H9 (cell line): ENCODE measurements at regions not wholly inside any gene's neighbourhood (a gene's known extent, or its start where the extent isn't known, plus 50 kb on each side); places are given as distances from the start of the nearest gene placed in this dataset.

ENCODE experiments used
- DNase-seq: peaks from one replicate; pipeline ENCODE4 v3.0.0-alpha.2; 2017
- H2AFZ ChIP-seq: one replicate; pipeline ENCODE4 v1.6.1; 2013; ENCODE audit warnings: mild to moderate bottlenecking, low read length, control low read depth, moderate library complexity
- H2AK5ac ChIP-seq: 2 replicates; pipeline ENCODE4 v1.6.1; 2013; ENCODE audit warnings: low read length, control low read depth, mixed read lengths; ENCODE audit not compliant: insufficient read length
- H2BK120ac ChIP-seq: one replicate; pipeline ENCODE4 v1.6.1; 2013; ENCODE audit warnings: low read depth, mild to moderate bottlenecking, low read length, control low read depth, inconsistent platforms; ENCODE audit not compliant: poor library complexity, severe bottlenecking
- H2BK12ac ChIP-seq: 2 replicates; pipeline ENCODE4 v1.6.1; 2013; ENCODE audit warnings: low read length, control low read depth, mixed read lengths, low read depth; ENCODE audit not compliant: insufficient read length
- H2BK15ac ChIP-seq: 2 replicates; pipeline ENCODE4 v1.6.1; 2013; ENCODE audit warnings: low read depth, low read length, control low read depth
- H2BK20ac ChIP-seq: one replicate; pipeline ENCODE4 v1.6.1; 2013; ENCODE audit warnings: low read depth, mild to moderate bottlenecking, low read length, control low read depth, inconsistent platforms; ENCODE audit not compliant: poor library complexity, severe bottlenecking
- H2BK5ac ChIP-seq: 2 replicates; pipeline ENCODE4 v1.6.1; 2013; ENCODE audit warnings: low read length, control low read depth, mixed read lengths; ENCODE audit not compliant: insufficient read length
- H3K14ac ChIP-seq: 2 replicates; pipeline ENCODE4 v1.6.1; 2013; ENCODE audit warnings: low read length, control low read depth; ENCODE audit not compliant: insufficient read depth
- H3K18ac ChIP-seq: 2 replicates; pipeline ENCODE4 v1.6.1; 2013; ENCODE audit warnings: low read depth, mild to moderate bottlenecking, mixed read lengths, low read length, control low read depth; ENCODE audit not compliant: insufficient read length
- H3K23ac ChIP-seq: 2 replicates; pipeline ENCODE4 v1.6.1; 2013; ENCODE audit warnings: low read length, control low read depth, mixed read lengths, low read depth; ENCODE audit not compliant: insufficient read length
- H3K23me2 ChIP-seq: 2 replicates; pipeline ENCODE4 v1.6.1; 2013; ENCODE audit warnings: low read depth, mild to moderate bottlenecking, mixed read lengths, low read length, control low read depth; ENCODE audit not compliant: insufficient read length, poor library complexity, severe bottlenecking
- H3K27ac ChIP-seq: 2 replicates; pipeline ENCODE4 v1.5.1; 2013; ENCODE audit warnings: low read length, control low read depth, mixed read lengths, low read depth; ENCODE audit not compliant: insufficient read length
- H3K27me3 ChIP-seq: 2 replicates; pipeline ENCODE4 v1.6.1; 2013; ENCODE audit warnings: low read length, control low read depth, inconsistent platforms; ENCODE audit not compliant: insufficient read depth
- H3K4ac ChIP-seq: 2 replicates; pipeline ENCODE4 v1.6.1; 2013; ENCODE audit warnings: low read depth, mild to moderate bottlenecking, control low read depth, inconsistent platforms, low read length, moderate library complexity
- H3K4me1 ChIP-seq: 2 replicates; pipeline ENCODE4 v1.6.1; 2013; ENCODE audit warnings: low read length, control low read depth, inconsistent platforms; ENCODE audit not compliant: insufficient read depth
- H3K4me2 ChIP-seq: 2 replicates; pipeline ENCODE4 v1.6.1; 2013; ENCODE audit warnings: low read length, control low read depth, mixed read lengths; ENCODE audit not compliant: insufficient read length, insufficient read depth
- H3K56ac ChIP-seq: 2 replicates; pipeline ENCODE4 v1.6.1; 2013; ENCODE audit warnings: low read depth, mild to moderate bottlenecking, mixed read lengths, low read length, control low read depth; ENCODE audit not compliant: insufficient read length
- H3K79me1 ChIP-seq: 2 replicates; pipeline ENCODE4 v1.6.1; 2013; ENCODE audit warnings: low read depth, mild to moderate bottlenecking, moderate library complexity, low read length, control low read depth, inconsistent platforms; ENCODE audit not compliant: insufficient read depth, poor library complexity, severe bottlenecking
- H3K79me2 ChIP-seq: 2 replicates; pipeline ENCODE4 v1.6.1; 2013; ENCODE audit warnings: low read length, control low read depth, inconsistent platforms; ENCODE audit not compliant: insufficient read depth
- H3K9ac ChIP-seq: 2 replicates; pipeline ENCODE4 v1.6.1; 2013; ENCODE audit warnings: low read length, control low read depth, mixed read lengths; ENCODE audit not compliant: insufficient read length; ENCODE audit errors: extremely low read depth
- H3K9me3 ChIP-seq: one replicate; pipeline ENCODE4 v1.6.1; 2013; ENCODE audit warnings: low read depth, low read length, inconsistent platforms; ENCODE audit not compliant: control insufficient read depth
- H3T11ph ChIP-seq: one replicate; pipeline ENCODE4 v1.6.1; 2013; ENCODE audit warnings: mild to moderate bottlenecking, low read length, control low read depth, inconsistent platforms
- H4K20me1 ChIP-seq: one replicate; pipeline ENCODE4 v1.6.1; 2013; ENCODE audit not compliant: control insufficient read depth, insufficient read length, insufficient read depth
- H4K5ac ChIP-seq: 2 replicates; pipeline ENCODE4 v1.6.1; 2013; ENCODE audit warnings: low read depth, mild to moderate bottlenecking, mixed read lengths, low read length, control low read depth; ENCODE audit not compliant: insufficient read length
- H4K8ac ChIP-seq: replicated peaks from 2 replicates; pipeline ENCODE4 v1.6.1; 2013; ENCODE audit warnings: low read length, control low read depth, mixed read lengths, low read depth; ENCODE audit not compliant: insufficient read length
- H4K91ac ChIP-seq: 2 replicates; pipeline ENCODE4 v1.6.1; 2013; ENCODE audit warnings: low read depth, mild to moderate bottlenecking, moderate library complexity, mixed read lengths, low read length, control low read depth; ENCODE audit not compliant: insufficient read length
- H3K27ac Mint-ChIP-seq, 3 experiments: 2 replicates in 2 of 3; 3 replicates in 1 of 3; pipeline ENCODE4 v1.8.0; 2020 to 2021; ENCODE audit warnings: mixed read lengths in 3 of 3, mild to moderate bottlenecking in 1 of 3, moderate library complexity in 1 of 3
- H3K27me3 Mint-ChIP-seq: 2 replicates; pipeline ENCODE4 v1.8.0; 2021; ENCODE audit warnings: low read depth, mild to moderate bottlenecking, moderate library complexity, mixed read lengths
- H3K36me3 Mint-ChIP-seq, 3 experiments: 2 replicates in 2 of 3; 3 replicates in 1 of 3; pipeline ENCODE4 v1.8.0; 2020 to 2021; ENCODE audit warnings: low read depth in 3 of 3, mixed read lengths in 3 of 3; ENCODE audit not compliant: insufficient read depth in 1 of 3
- H3K4me1 Mint-ChIP-seq, 2 experiments: 2 replicates each; pipeline ENCODE4 v1.8.0; 2020; ENCODE audit warnings: mixed read lengths in 2 of 2
- H3K4me3 Mint-ChIP-seq, 2 experiments: 2 replicates in 1 of 2; 3 replicates in 1 of 2; pipeline ENCODE4 v1.8.0; 2020 to 2021; ENCODE audit warnings: mild to moderate bottlenecking in 2 of 2, mixed read lengths in 2 of 2, moderate library complexity in 1 of 2
- H3K9me3 Mint-ChIP-seq, 2 experiments: 2 replicates in 1 of 2; 3 replicates in 1 of 2; pipeline ENCODE4 v1.8.0; 2020; ENCODE audit warnings: mild to moderate bottlenecking in 2 of 2, mixed read lengths in 2 of 2, moderate library complexity in 1 of 2
- WGBS: extraction: QIAGEN DNeasy Blood & Tissue Kit; methylation state at CpG from one replicate; pipeline ENCODE4 v1.1.7; 2013; ENCODE audit warnings: missing lambda C conversion rate, low lambda C conversion rate, mixed read lengths; ENCODE audit not compliant: insufficient read length; ENCODE audit errors: extremely low coverage; 5-methylcytosine and 5-hydroxymethylcytosine counted together
- TF ChIP-seq, protein P1 (sequence below): fragments of 200-600 bp; sonication (generic); conservative IDR thresholded peaks from 3 replicates; pipeline ENCODE4 v1.8.0; 2021; ENCODE audit warnings: antibody characterized with exemption, mild to moderate bottlenecking

DNA sequence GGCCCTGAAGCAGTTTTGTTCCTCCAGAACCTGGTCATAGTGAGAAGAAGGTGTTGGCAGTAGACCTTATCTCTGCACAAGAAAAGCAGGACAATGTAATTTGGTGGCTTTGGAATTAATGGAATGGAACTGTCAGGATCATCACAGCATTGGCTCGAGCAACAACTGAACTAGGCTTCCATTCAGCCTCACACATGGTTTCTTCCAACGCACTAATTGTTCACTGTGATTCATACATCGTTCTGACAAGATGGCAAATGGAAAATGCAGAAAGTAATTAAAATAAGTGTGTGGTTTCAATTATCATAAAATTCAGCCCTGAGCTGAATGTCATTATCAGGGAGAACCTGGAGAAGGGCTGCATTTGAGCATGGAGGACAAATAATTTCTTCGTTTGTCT is 80.6 kb downstream of the MFSD1 start:
- no peak overlapping the region for H2AK5ac ChIP-seq
- H3K23ac ChIP-seq: no peak overlapping the region
- no peak overlapping the region for H3K4me2 ChIP-seq
- Mint-ChIP-seq H3K9me3 (peaks cover 9 to 11% of the 10 kb centered on the region in 2 experiments; a peak in 4 of 5 replicates), H3K27ac (no peak overlapping the region), H3K4me1 (no peaks in the 10 kb centered on the region), H3K27me3 (peaks cover 3% of the 10 kb centered on the region; the same call in 1 of the 2 replicates), H3K36me3 (no peaks in the 10 kb centered on the region; a peak in 2 of 7 replicates), H3K4me3 (no peak overlapping the region)
- H4K8ac ChIP-seq: no peak overlapping the region
- H2BK120ac ChIP-seq: no peak overlapping the region
- no peak overlapping the region for H2AFZ ChIP-seq
- no peak overlapping the region for H3K27ac ChIP-seq
- H4K20me1 ChIP-seq: no peaks in the 10 kb centered on the region
- H3K9me3 ChIP-seq: no peaks in the 10 kb centered on the region
- no peak for DNase-seq
- H3K18ac ChIP-seq: no peak overlapping the region
- H3K9ac ChIP-seq: no peak overlapping the region
- no peak overlapping the region for H3K56ac ChIP-seq
- TF ChIP-seq, protein P1, sequence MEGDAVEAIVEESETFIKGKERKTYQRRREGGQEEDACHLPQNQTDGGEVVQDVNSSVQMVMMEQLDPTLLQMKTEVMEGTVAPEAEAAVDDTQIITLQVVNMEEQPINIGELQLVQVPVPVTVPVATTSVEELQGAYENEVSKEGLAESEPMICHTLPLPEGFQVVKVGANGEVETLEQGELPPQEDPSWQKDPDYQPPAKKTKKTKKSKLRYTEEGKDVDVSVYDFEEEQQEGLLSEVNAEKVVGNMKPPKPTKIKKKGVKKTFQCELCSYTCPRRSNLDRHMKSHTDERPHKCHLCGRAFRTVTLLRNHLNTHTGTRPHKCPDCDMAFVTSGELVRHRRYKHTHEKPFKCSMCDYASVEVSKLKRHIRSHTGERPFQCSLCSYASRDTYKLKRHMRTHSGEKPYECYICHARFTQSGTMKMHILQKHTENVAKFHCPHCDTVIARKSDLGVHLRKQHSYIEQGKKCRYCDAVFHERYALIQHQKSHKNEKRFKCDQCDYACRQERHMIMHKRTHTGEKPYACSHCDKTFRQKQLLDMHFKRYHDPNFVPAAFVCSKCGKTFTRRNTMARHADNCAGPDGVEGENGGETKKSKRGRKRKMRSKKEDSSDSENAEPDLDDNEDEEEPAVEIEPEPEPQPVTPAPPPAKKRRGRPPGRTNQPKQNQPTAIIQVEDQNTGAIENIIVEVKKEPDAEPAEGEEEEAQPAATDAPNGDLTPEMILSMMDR: no peak
- no peak overlapping the region for H4K5ac ChIP-seq
- no peak overlapping the region for H4K91ac ChIP-seq
- no peaks in the 10 kb centered on the region for H3K23me2 ChIP-seq
- no peaks in the 10 kb centered on the region for H3K27me3 ChIP-seq
- no peak overlapping the region for H3T11ph ChIP-seq
- H3K4me1 ChIP-seq: no peaks in the 10 kb centered on the region
- no CpG with 5 or more reads among the region's 4 CpGs for WGBS
- no peak overlapping the region for H2BK20ac ChIP-seq
- no peak overlapping the region for H2BK15ac ChIP-seq
- H2BK12ac ChIP-seq: no peak overlapping the region
- H3K79me2 ChIP-seq: no peaks in the 10 kb centered on the region
- H2BK5ac ChIP-seq: no peak overlapping the region
- H3K79me1 ChIP-seq: no peaks in the 10 kb centered on the region
- H3K4ac ChIP-seq: no peak overlapping the region
- H3K14ac ChIP-seq: no peak overlapping the region
